ENCODE measurements at regions not wholly inside any gene's neighbourhood (a gene's known extent, or its start where the extent isn't known, plus 50 kb on each side); places are given as distances from the start of the nearest gene placed in this dataset.

GRCh38 chr10:123526356-123527064, 139.6 kb upstream of the GPR26 start:
- DNase-seq (ENCODE audit: low read depth): no peak

GRCh38 chr10:123527151-123527550, 139.0 kb upstream of the GPR26 start:
- no peak for DNase-seq (ENCODE audit: low read depth)

GRCh38 chr10:123529146-123529760, 136.9 kb upstream of the GPR26 start:
- no peak for DNase-seq (ENCODE audit: low read depth)

DNA sequence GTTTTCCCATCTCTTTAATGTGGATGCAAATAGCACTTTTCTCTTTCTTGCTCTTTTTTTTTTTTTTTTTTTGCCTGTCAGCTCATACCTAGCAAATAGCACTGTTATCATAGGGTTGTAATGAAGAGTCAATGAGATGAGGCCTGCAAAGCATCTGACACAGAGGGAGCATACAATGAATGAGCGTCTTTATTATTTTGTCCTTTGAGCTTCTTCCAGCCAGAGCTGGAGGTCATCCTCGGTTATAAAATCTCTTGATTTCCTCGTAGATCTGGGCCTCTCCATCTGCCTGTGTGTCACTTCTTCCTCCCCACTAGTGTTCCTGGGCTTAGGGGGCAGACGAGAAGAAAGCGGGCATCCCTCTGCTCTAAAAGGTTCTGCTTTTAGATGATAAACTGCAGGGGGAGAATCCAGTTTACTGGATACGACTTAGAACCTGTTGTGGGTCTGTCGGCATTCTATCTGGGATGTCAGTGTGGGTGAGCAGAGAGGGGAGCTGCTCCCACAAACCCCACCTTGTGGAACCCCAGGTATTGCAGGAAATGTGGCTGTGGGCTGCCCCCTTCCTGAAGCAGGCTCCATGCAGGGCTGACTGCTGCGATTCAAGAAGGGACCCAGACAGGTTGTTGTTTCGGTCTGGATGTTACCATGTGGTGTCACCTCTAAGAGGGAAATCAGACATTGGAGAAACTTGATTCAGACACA, 135.8 kb upstream of the GPR26 start:
- no peak for DNase-seq (ENCODE audit: low read depth)

GRCh38 chr10:123535386-123535785, 130.8 kb upstream of the GPR26 start:
- no peak for DNase-seq (ENCODE audit: low read depth)

DNA sequence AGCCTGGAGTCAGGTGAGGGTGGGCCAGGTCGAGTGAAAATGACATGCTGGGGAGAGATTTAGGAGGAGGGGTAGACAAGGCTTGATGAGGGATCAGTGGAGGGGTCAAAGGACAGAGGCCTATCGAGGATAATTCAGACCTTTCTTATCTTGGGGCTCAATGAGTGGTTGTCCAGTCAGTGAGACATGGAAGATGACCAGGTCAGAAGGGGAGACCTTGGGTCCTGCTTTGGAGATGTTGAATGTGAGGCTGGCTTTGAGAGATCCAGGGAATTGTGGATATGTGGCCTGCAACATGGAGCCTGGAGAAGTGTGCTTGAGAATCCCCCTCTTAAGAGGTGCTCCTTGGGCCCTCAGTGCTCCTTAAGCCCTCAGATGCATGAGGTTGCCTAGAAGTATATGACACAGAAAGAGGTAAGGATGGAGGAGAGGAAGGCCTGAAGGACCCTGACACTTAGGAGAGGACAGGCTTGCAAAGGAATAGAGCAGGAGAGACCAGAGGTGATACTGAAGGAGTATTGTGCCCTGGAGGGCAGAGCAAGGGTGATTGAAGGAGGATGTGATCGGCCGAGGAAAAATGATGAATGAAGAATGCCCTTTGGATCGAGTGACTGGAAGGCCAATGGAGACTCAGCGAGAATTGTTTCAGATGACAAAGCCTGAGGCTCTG, 129.8 kb upstream of the GPR26 start:
- no peak for DNase-seq (ENCODE audit: low read depth)

DNA sequence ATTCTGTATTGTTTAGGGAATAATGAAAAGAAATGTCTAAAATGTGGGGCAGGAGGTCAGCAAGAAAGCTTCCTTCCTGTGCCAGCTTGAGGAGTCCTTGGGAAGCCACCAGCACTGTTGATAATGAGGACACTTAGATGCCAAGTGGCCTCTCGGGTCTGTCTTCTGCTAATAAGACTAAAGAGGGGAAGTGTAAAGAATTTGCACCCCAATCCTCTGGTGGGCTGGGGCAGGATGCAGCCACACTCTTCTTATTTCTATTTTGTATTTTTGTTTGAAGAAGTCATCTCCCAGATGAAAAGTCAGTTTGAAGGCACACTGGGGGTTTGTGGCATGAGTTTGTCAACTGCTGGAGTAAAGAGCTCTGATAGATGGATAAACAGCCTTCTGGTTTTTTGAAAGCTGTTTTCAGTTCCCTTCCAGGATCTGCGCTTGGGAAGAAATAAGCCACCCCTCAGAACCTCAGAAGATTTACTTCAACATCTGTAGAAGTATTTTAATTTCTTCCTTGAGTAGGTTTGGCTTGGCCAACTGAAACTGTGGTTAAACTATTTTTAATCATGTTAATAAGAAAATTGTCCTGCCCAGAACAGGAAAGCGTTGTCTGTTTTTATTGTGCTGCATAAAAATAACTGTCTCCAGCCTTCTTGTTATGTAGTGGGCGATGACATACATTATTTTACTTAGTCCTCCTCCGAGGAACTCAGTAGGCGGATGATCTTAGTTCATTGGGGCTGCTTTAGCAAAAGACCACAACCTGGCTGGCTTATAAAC, 128.8 kb upstream of the GPR26 start:
- DNase-seq (ENCODE audit: low read depth): no peak

DNA sequence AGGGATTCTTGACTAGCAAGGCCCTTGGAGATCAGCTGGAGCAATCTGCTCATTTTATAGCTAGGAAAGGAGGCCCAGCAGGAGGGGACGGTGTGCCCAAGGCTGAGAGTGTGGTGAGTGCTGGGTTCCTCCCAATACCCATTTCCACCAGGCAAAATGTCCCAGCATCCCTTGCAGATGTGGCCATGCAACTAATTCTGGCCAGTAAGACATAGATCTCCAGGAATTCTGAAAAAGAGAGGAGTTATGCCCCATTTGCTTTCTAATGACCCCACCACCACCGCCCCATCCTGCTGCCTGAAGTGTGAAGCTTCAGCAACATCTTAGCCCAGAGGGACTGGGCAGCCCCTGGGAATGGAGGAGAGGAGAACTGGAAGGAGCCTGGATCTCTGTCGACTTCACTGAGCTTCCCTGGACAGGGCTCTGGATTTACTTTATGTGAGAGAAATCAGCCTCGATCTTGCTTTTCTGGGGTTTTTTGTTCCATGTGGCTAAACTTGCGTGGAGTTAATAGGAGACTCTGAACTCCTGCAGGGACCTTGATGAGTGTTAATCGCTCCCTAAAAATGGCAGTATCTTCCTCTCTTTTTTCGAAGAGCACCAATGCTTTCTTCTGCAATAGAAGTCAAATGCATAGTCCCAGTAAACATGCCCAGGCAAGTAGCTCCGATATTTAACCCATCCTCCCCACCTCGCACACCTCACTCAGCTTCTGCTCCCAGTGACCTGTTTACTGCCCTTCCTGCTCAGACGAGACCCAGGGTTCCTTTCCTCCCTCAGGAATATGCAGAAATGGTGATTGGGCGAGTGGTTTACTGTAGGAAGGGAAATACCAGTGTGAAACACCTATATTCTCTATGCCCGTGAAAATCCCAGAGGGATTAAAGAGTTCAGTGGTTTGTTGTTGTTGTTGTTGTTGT, 127.5 kb upstream of the GPR26 start:
- DNase-seq (ENCODE audit: low read depth): no peak

DNA sequence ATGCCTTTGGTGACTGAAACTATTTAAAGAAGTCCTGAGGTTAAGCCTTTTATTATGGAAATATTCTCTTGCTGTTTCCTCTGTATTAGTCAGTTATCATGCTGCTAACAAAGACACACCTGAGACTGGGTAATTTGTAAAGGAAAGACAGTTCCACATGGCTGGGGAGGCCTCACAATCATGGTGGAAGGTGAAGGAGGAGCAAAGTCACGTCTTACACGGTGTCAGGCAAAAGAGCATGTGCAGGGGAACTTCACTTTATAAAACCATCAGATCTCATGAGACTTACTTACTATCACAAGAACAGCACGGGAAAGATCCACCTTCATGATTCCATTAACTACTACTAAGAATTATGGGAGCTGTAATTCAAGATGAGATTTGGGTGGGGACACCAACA, 121.2 kb upstream of the GPR26 start:
- DNase-seq (ENCODE audit: low read depth): no peak

DNA sequence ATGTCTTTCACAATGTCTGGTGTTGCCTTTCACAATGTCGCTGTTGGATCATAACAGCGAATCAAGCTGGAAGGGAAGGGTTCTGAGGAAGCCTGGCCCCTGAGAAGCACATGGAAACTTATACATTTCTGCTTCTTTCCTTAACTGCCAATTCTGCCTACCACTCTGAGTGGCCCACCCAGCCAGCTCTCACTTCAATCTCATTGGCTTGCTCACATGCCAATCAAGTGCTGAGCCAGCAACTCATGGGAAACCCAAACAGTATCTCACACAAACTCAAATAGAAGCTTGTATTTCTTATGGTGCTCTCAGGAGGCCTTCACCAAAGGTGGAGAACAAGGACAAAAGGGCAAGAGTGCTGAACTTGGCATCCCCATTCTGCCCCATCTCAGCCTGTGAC, 117.4 kb upstream of the GPR26 start:
- no peak for DNase-seq (ENCODE audit: low read depth)

DNA sequence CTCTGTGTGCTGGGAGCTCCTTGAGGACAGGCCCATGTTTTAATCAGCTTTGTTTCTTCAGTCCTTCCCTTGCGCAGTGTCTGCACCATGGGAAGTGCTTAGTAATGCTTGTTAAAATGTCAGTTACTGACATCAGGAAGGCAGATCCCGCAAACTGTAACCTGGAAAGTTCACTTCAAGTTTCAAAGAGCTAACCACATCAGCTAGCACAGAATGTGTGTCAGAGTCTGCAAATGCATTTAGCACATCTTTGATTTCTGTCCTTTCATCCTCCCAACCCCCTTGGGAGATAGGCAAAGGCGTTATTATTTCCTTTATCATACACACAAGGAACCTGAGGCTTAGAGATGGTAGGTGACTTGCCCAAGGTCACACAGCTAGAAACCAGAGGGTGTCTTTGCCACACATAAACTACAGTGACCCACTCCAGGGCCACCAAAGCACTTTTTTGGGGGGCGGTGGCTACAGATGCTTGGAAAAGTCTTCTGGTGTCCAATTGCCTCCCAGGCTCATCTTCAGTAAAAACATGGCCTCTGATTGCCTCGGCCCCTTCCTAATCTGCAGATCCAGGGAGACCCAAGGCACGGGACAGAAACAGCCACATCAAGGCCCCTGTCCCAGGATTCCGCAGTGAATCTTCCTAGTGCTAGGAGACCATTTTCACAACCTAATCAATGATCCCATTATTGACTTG, 116.2 kb upstream of the GPR26 start:
- no peak for DNase-seq (ENCODE audit: low read depth)

GRCh38 chr10:123550675-123551096, 115.5 kb upstream of the GPR26 start:
- DNase-seq (ENCODE audit: low read depth): no peak

GRCh38 chr10:123551259-123551658, 114.9 kb upstream of the GPR26 start:
- no peak for DNase-seq (ENCODE audit: low read depth)

DNA sequence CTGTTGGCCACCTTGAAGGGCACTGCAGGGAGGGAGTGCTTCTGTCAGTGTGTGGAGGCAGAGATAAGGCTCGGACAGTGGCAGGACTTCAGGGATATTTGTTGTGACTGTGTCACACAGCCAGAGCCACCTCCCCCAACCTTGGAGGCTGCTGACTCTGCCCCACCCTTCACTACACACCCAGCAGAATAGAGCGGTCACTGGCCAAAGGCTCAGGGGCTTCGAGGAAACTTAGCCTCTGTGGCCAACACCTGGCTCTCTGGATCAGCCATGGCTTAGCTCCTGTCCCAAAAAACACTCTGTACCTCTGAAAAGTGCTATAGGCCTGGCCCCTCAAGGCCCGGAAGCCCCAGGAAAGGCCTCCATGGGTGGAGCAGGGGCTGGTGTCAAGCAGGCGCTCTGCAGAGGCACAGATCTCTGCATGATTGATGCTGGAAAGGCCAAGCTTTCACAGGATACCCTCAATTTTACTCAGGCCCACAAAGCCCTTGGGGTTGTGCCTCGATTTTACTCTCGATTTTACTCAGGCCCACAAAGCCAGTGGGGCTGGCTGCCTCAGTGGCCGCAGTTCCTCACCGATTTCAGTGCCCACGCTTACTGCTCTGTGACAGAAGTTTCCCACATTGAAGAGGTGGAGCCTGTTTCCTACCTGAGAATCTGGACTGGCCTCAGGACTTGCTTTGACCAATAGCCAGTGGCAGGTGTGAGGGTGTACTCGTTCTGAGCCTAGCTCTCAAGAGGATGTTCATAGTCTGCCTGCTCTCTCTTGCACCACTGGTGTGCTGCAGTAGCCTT, 113.2 kb upstream of the GPR26 start:
- DNase-seq (ENCODE audit: low read depth): no peak

GRCh38 chr10:123553810-123554430, 112.2 kb upstream of the GPR26 start:
- no peak for DNase-seq (ENCODE audit: low read depth)

DNA sequence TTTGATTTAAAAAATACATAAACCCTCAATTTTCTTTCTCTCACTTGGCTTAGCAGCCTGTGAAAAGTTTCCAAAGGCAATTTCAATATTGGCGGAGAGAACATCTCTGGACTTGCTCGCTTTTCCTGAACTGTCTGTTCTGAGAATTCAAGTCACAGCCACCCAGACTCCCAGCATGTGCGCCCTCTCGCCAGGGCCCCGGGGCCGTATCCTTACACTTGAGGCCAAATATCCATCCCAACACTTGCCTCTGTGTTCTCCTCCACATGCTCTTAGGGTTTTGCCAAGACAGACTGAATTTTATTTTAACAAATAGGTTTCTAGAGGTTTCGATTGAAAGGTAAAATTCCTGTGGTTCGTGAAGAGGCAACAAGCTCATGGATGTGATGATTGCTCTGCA, 111.5 kb upstream of the GPR26 start:
- no peak for DNase-seq (ENCODE audit: low read depth)

- DNase-seq (ENCODE audit: low read depth): no peak
Measured at GRCh38 chr10:123555616-123556015, 110.5 kb upstream of the GPR26 start.

DNA sequence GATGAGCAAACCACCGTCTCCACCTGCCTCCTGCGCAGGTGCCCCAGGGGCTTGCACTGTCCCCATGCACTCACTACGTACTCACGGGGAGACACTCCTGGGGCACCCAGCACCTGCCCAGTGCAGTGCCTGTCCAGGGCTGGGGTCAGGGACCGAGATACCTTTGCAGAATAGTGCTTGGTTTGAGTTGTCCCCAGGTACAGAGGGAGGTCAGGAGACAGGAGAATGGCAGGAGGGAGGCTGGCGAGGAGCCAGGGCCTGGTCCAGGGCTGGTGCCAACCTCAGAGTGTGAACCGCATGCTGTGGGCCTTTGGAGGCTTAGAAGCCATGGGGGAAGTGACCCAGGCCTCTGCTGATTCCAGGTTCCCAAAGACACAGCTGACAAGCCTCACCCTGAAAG, 110.1 kb upstream of the GPR26 start:
- no peak for DNase-seq (ENCODE audit: low read depth)

DNA sequence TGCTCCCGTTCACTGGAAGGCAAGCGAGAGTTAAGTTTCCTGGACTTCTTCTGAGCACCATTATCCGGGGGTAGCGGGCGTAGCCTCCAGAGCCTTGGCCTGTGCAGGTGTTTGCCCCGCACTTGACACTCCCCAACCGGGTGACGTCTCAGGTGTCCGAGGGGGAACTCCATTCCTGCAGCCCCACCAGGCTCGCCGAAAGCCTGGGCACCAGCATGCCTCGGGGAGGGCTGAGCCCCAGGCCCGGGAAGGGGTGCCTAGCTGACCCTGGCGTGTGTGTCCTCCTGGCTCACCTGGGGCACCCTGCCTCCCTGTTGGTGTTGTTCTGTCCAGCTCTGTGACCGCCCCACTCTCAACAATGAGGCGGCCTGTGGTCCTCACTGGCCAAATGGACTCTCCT, 109.4 kb upstream of the GPR26 start:
- DNase-seq (ENCODE audit: low read depth): no peak

Measured in amniotic epithelial cell (primary cell).